Panc1 (cell line): ENCODE measurements at regions not wholly inside any gene's neighbourhood (a gene's known extent, or its start where the extent isn't known, plus 50 kb on each side); places are given as distances from the start of the nearest gene placed in this dataset.
"Not testable (repeated sequence)": the region's sequence is repeated elsewhere in the genome, so short reads cannot be mapped to it uniquely, and the experiment has no call there.

Experiments used
- CTCF ChIP-seq: fragments of 450-650 bp; IDR thresholded peaks from 2 replicates; pipeline ENCODE4 v1.5.1; 2017; ENCODE audit warnings: mild to moderate bottlenecking
- POLR2AphosphoS5 ChIP-seq: IDR thresholded peaks from 2 replicates; pipeline ENCODE4 v1.6.1; 2012; ENCODE audit warnings: mild to moderate bottlenecking, low read depth, low read length, moderate library complexity
- SIN3A ChIP-seq: IDR thresholded peaks from 2 replicates; pipeline ENCODE4 v1.6.1; 2012; ENCODE audit warnings: low read depth, mild to moderate bottlenecking, low read length, moderate library complexity, borderline replicate concordance; ENCODE audit not compliant: insufficient read depth

GRCh38 chr3:15941457-15941856, 143.7 kb upstream of the ANKRD28 start:
- TF ChIP-seq CTCF, POLR2AphosphoS5, SIN3A: not testable (repeated sequence)
